ENCODE measurements at regions not wholly inside any gene's neighbourhood (a gene's known extent, or its start where the extent isn't known, plus 50 kb on each side); places are given as distances from the start of the nearest gene placed in this dataset.

- no peak for TF ChIP-seq RAD21 (IDR thresholded peaks at IDR 0.05)
- TF ChIP-seq ZBTB33 (IDR thresholded peaks at IDR 0.05), result no peak
- no peak for TF ChIP-seq CTCF (IDR thresholded peaks at IDR 0.05; ENCODE audit: low read depth, low read length, missing input control)
- no peak for TF ChIP-seq EGR1 (IDR thresholded peaks at IDR 0.05; ENCODE audit: low read depth in 2 of 2)
- no peak for TF ChIP-seq JUND (IDR thresholded peaks at IDR 0.05)
- TF ChIP-seq TAF1 (conservative IDR thresholded peaks at IDR 0.05), result no peak
- no peak for TF ChIP-seq REST (IDR thresholded peaks at IDR 0.05)
- TF ChIP-seq YY1 (IDR thresholded peaks at IDR 0.05), result no peak
- peak; percentile 46 for TF ChIP-seq SP1 (IDR thresholded peaks at IDR 0.05)
- no peak for TF ChIP-seq GABPA (IDR thresholded peaks at IDR 0.05 in 1 of 2, conservative IDR thresholded peaks at IDR 0.05 in 1 of 2)
- TF ChIP-seq RXRA (IDR thresholded peaks at IDR 0.05), result no peak
- no peak for TF ChIP-seq FOXA1 (IDR thresholded peaks at IDR 0.05)
- no peak for TF ChIP-seq ATF3 (IDR thresholded peaks at IDR 0.05)
- no peak for TF ChIP-seq MAX (IDR thresholded peaks at IDR 0.05)
These were observed 68.3 kb downstream of the CTAGE1 start for GRCh38 chr18:22349317-22349898.

Data from liver (tissue), 3 donors.